ENCODE measurements at regions not wholly inside any gene's neighbourhood (a gene's known extent, or its start where the extent isn't known, plus 50 kb on each side); places are given as distances from the start of the nearest gene placed in this dataset.
"Not testable (repeated sequence)": the region's sequence is repeated elsewhere in the genome, so short reads cannot be mapped to it uniquely, and the experiment has no call there.

DNA sequence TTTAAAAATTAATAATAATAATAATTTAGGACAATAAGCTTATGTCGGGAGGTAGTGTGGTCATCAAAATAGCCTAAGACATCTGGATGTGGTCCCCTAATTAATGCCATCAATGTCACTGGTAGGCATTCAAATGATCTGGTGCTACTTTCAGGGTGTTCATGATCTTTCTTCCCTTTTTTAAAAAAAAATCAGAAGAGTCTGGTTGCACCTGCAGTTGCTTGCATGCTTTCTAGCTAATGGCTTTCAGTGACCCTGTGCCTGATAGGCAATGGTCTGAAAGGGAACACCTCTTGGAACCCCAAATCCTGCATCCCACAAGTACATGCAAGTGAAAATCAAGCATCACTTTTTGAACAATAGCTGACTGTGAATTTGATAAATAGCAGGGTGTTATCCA, 64.1 kb upstream of the KBTBD8 start:
- H3K4me1 Mint-ChIP-seq (ENCODE audit: unreplicated experiment), result no peaks in the 10 kb centered on the region

GRCh38 chr3:66934725-66935124, 63.4 kb upstream of the KBTBD8 start:
- H3K4me3 Mint-ChIP-seq (ENCODE audit: unreplicated experiment), result no peak overlapping the region
- no peaks in the 10 kb centered on the region for H3K9me3 Mint-ChIP-seq (ENCODE audit: unreplicated experiment)
- no peak for DNase-seq (ENCODE audit: extremely low spot score, unreplicated experiment)
- no peak overlapping the region for H3K27ac Mint-ChIP-seq (ENCODE audit: unreplicated experiment)
- no peaks in the 10 kb centered on the region for H3K4me1 Mint-ChIP-seq (ENCODE audit: unreplicated experiment)
- H3K36me3 Mint-ChIP-seq (ENCODE audit: unreplicated experiment), result no peaks in the 10 kb centered on the region
- peaks cover 55% of the 10 kb centered on the region for H3K27me3 Mint-ChIP-seq (ENCODE audit: unreplicated experiment)
- TF ChIP-seq, protein P1, sequence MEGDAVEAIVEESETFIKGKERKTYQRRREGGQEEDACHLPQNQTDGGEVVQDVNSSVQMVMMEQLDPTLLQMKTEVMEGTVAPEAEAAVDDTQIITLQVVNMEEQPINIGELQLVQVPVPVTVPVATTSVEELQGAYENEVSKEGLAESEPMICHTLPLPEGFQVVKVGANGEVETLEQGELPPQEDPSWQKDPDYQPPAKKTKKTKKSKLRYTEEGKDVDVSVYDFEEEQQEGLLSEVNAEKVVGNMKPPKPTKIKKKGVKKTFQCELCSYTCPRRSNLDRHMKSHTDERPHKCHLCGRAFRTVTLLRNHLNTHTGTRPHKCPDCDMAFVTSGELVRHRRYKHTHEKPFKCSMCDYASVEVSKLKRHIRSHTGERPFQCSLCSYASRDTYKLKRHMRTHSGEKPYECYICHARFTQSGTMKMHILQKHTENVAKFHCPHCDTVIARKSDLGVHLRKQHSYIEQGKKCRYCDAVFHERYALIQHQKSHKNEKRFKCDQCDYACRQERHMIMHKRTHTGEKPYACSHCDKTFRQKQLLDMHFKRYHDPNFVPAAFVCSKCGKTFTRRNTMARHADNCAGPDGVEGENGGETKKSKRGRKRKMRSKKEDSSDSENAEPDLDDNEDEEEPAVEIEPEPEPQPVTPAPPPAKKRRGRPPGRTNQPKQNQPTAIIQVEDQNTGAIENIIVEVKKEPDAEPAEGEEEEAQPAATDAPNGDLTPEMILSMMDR (IDR thresholded peaks at IDR 0.05), result no peak

More for the DNA sequence above, 64.1 kb upstream of the KBTBD8 start:
- Mint-ChIP-seq H3K27me3 (ENCODE audit: unreplicated experiment) (peaks cover 56% of the 10 kb centered on the region), H3K9me3 (ENCODE audit: unreplicated experiment) (no peaks in the 10 kb centered on the region), H3K27ac (ENCODE audit: unreplicated experiment) (no peak overlapping the region), H3K4me3 (ENCODE audit: unreplicated experiment) (no peak overlapping the region), H3K36me3 (ENCODE audit: unreplicated experiment) (no peaks in the 10 kb centered on the region)
- TF ChIP-seq, protein P1 (IDR thresholded peaks at IDR 0.05), result no peak
- no peak for DNase-seq (ENCODE audit: extremely low spot score, unreplicated experiment)

GRCh38 chr3:66937041-66937440, 61.1 kb upstream of the KBTBD8 start:
- not testable (repeated sequence) for H3K36me3 Mint-ChIP-seq (ENCODE audit: unreplicated experiment); H3K4me1 Mint-ChIP-seq (ENCODE audit: unreplicated experiment); H3K27ac Mint-ChIP-seq (ENCODE audit: unreplicated experiment); H3K9me3 Mint-ChIP-seq (ENCODE audit: unreplicated experiment); H3K4me3 Mint-ChIP-seq (ENCODE audit: unreplicated experiment); DNase-seq (ENCODE audit: extremely low spot score, unreplicated experiment)
- H3K27me3 Mint-ChIP-seq (ENCODE audit: unreplicated experiment), result peaks cover 47% of the 10 kb centered on the region

DNA sequence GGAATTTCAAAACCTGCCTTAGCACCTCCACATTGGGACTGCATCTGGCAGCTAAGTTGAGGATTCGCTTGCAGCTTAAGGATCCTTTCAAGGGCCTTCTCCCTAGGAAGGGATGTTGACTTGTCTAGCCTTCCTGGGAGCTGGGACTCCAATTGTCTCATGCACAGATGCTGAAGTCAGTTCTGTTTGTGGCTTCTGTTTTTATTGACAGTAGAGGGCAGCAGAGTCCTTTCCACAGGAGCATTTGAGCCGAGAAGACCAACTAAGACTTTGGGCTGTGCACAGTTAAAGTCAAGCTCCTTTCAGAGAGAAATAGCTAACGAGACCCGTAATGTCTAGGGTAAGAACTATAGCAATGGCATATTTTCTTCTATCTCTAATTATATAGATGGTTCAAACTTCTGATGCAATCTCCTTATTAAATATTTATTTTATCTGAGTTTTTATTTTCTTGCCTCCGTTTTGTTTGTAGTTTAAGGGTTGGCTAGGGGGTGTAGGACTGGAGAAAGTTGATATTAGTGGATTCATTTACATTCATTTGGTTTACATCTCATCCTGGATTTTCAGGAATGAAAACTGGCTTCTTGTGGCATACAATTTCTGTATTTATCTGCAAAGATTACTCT, 59.7 kb upstream of the KBTBD8 start:
- DNase-seq (ENCODE audit: extremely low spot score, unreplicated experiment), result no peak
- Mint-ChIP-seq H3K36me3 (ENCODE audit: unreplicated experiment) (no peaks in the 10 kb centered on the region), H3K27me3 (ENCODE audit: unreplicated experiment) (peaks cover 46% of the 10 kb centered on the region)

DNA sequence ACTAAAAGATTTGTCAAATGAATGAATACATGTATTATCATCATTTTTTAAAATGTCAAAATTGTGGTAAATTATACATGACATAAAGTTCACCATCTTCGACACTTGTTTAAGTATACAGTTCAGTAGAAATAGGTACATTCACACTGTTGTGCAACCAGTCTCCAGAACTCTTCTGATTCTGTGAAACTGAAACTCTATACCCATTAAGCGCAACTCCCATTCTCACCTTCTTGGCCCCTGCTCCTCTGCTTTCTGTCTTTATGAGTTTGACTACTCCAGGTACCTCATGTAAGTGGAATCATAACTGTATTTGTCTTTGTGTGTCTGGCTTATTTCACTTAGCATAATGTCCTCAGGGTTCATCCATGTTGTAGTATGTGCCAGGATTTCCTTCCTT, 50.1 kb upstream of the KBTBD8 start:
- Mint-ChIP-seq H3K27me3 (ENCODE audit: unreplicated experiment) (peaks cover 19% of the 10 kb centered on the region), H3K36me3 (ENCODE audit: unreplicated experiment) (no peaks in the 10 kb centered on the region), H3K27ac (ENCODE audit: unreplicated experiment) (no peak overlapping the region), H3K4me3 (ENCODE audit: unreplicated experiment) (no peak overlapping the region), H3K4me1 (ENCODE audit: unreplicated experiment) (no peaks in the 10 kb centered on the region), H3K9me3 (ENCODE audit: unreplicated experiment) (no peaks in the 10 kb centered on the region)
- no peak for DNase-seq (ENCODE audit: extremely low spot score, unreplicated experiment)
- TF ChIP-seq, protein P1 (IDR thresholded peaks at IDR 0.05), result no peak

More for the DNA sequence above, 59.7 kb upstream of the KBTBD8 start:
- Mint-ChIP-seq H3K27ac (ENCODE audit: unreplicated experiment) (no peak overlapping the region), H3K4me1 (ENCODE audit: unreplicated experiment) (no peaks in the 10 kb centered on the region), H3K4me3 (ENCODE audit: unreplicated experiment) (no peak overlapping the region), H3K9me3 (ENCODE audit: unreplicated experiment) (no peaks in the 10 kb centered on the region)
- TF ChIP-seq, protein P1 (IDR thresholded peaks at IDR 0.05), result peak; percentile 80

All from osteocyte (in vitro differentiated cells).